B cell (primary cell): ENCODE measurements at regions not wholly inside any gene's neighbourhood (a gene's known extent, or its start where the extent isn't known, plus 50 kb on each side); places are given as distances from the start of the nearest gene placed in this dataset.

Experiments used
- ATAC-seq: fragments of 200-7000 bp; cut with Tn5 transposase; one replicate; pipeline ENCODE4 v1.10.0; 2021; ENCODE audit warnings: low read depth, mild to moderate bottlenecking, moderate number of reproducible peaks, moderate library complexity
- CTCF ChIA-PET: fragments of 350-600 bp; sonication (Branson Sonifier 250); formaldehyde crosslinking; loops from one replicate; lab custom pipeline; 2021; ENCODE audit warnings: antibody characterized with exemption, inconsistent platforms; lab: Charles Lee
- POLR2A ChIA-PET: fragments of 350-600 bp; sonication (Branson Sonifier 250); formaldehyde crosslinking; loops from one replicate; lab custom pipeline; 2021; ENCODE audit warnings: antibody characterized with exemption; lab: Charles Lee
- DNase-seq: peaks from one replicate; pipeline ENCODE4 v3.0.0; 2013
- H2AFZ ChIP-seq: 2 replicates; pipeline ENCODE4 v1.6.1; 2012; ENCODE audit warnings: mild to moderate bottlenecking, low read depth, low read length; ENCODE audit not compliant: insufficient read depth, poor library complexity, severe bottlenecking
- H3K27ac ChIP-seq, 2 donors: 1 replicate in 1 of 2; 2 replicates in 1 of 2; pipeline ENCODE4 v1.5.1; 2012 to 2013; ENCODE audit warnings: low read length in 2 of 2, mild to moderate bottlenecking in 2 of 2, moderate library complexity in 1 of 2
- H3K27me3 ChIP-seq, 4 experiments: fragments of 200-600 bp in 1 of 4; sonication (generic) in 1 of 4; replicated peaks in 1 of 4; 1 replicate in 2 of 4; 2 replicates in 2 of 4; pipeline versions ENCODE4 v1.6.1 to v1.7.0; 2013 to 2016; ENCODE audit warnings: low read length in 3 of 4, mild to moderate bottlenecking in 2 of 4, mixed read lengths in 1 of 4, moderate library complexity in 1 of 4; ENCODE audit not compliant: insufficient read depth in 4 of 4, control insufficient read depth in 3 of 4; ENCODE audit errors: control extremely low read depth in 1 of 4
- H3K36me3 ChIP-seq, 2 experiments: replicated peaks in 1 of 2; 1 replicate in 1 of 2; 2 replicates in 1 of 2; pipeline versions ENCODE4 v1.6.1 to v1.7.1; 2013; ENCODE audit warnings: low read length in 1 of 2; ENCODE audit not compliant: insufficient read depth in 2 of 2, control insufficient read depth in 1 of 2; ENCODE audit errors: control extremely low read depth in 1 of 2, extremely low read depth in 1 of 2
- H3K4me1 ChIP-seq, 2 donors: fragments of 200-600 bp in 1 of 2; sonication (generic) in 1 of 2; 1 replicate in 1 of 2; 2 replicates in 1 of 2; pipeline versions ENCODE4 v1.5.1 to v1.6.1; 2013 to 2017; ENCODE audit warnings: low read length in 2 of 2; ENCODE audit not compliant: control insufficient read depth in 2 of 2, insufficient read depth in 2 of 2
- H3K4me2 ChIP-seq: replicated peaks from 2 replicates; pipeline ENCODE3; 2012; ENCODE audit warnings: mild to moderate bottlenecking, low read depth, low read length; ENCODE audit not compliant: poor library complexity, severe bottlenecking
- H3K4me3 ChIP-seq, 5 experiments: fragments of 200-600 bp in 1 of 5; sonication (generic) in 1 of 5; 1 replicate in 3 of 5; 2 replicates in 2 of 5; pipeline versions ENCODE4 v1.5.1 to v1.7.0; 2011 to 2016; ENCODE audit warnings: low read length in 4 of 5, mild to moderate bottlenecking in 4 of 5, low read depth in 2 of 5, control low read depth in 1 of 5, moderate library complexity in 1 of 5; ENCODE audit not compliant: insufficient read depth in 1 of 5; ENCODE audit errors: control extremely low read depth in 1 of 5, extremely low read depth in 1 of 5
- H3K79me2 ChIP-seq: fragments of 200-600 bp; sonication (generic); one replicate; pipeline ENCODE4 v1.6.0; 2016; ENCODE audit warnings: low read length; ENCODE audit not compliant: control insufficient read depth, insufficient read depth
- H3K9ac ChIP-seq: fragments of 200-600 bp; sonication (generic); 2 replicates; pipeline ENCODE4 v1.6.1; 2017; ENCODE audit warnings: mild to moderate bottlenecking, low read length, moderate library complexity
- H3K9me3 ChIP-seq, 3 donors: one replicate each; pipeline versions ENCODE4 v1.6.1 to v1.7.1; 2013; ENCODE audit warnings: low read length in 2 of 3; ENCODE audit not compliant: control insufficient read depth in 2 of 3, insufficient read depth in 1 of 3; ENCODE audit errors: control extremely low read depth in 1 of 3
- H4K20me1 ChIP-seq: 2 replicates; pipeline ENCODE4 v1.6.0; 2012; ENCODE audit warnings: mild to moderate bottlenecking, low read length; ENCODE audit not compliant: insufficient read depth, control insufficient read depth, poor library complexity, severe bottlenecking
- H3K27ac Mint-ChIP-seq: one replicate; pipeline ENCODE4 v1.8.0; 2021; ENCODE audit warnings: mixed read lengths
- H3K27me3 Mint-ChIP-seq: one replicate; pipeline ENCODE4 v1.8.0; 2021; ENCODE audit warnings: mixed read lengths
- H3K4me1 Mint-ChIP-seq: one replicate; pipeline ENCODE4 v1.8.0; 2021; ENCODE audit warnings: mixed read lengths
- H3K4me3 Mint-ChIP-seq: one replicate; pipeline ENCODE4 v1.8.0; 2021; ENCODE audit warnings: mixed read lengths
- H3K9me3 Mint-ChIP-seq: one replicate; pipeline ENCODE4 v1.8.0; 2022; ENCODE audit warnings: mixed read lengths; ENCODE audit not compliant: insufficient read depth
- CTCF ChIP-seq: fragments of 200-600 bp; IDR thresholded peaks from one replicate; pipeline ENCODE4 v1.8.0; 2022; ENCODE audit warnings: antibody characterized with exemption, mild to moderate bottlenecking
- EZH2 ChIP-seq: IDR thresholded peaks from 2 replicates; pipeline ENCODE4 v1.6.1; 2012; ENCODE audit warnings: borderline replicate concordance, low read depth, mild to moderate bottlenecking, moderate library complexity, low read length; ENCODE audit not compliant: insufficient read depth, poor library complexity, severe bottlenecking
- WGBS: methylation state at CpG from one replicate; pipeline ENCODE4 v1.1.5; 2013; ENCODE audit warnings: missing lambda C conversion rate; ENCODE audit not compliant: insufficient coverage; 5-methylcytosine and 5-hydroxymethylcytosine counted together
- intact Hi-C: fragments of 100-400 bp; cut with micrococcal nuclease; formaldehyde crosslinking; loops from one replicate; pipeline ENCODE4 v1.10.0; 2022

- CTCF ChIA-PET = no interaction called here
- no peak overlapping the region for H3K4me3 ChIP-seq
- no peak for DNase-seq
- H2AFZ ChIP-seq = no peak overlapping the region
- no peaks in the 10 kb centered on the region for H3K4me1 Mint-ChIP-seq
- no peak overlapping the region for H3K4me2 ChIP-seq
- H3K9me3 ChIP-seq = peaks cover 0 to 3% (median 0%) of the 10 kb centered on the region in 3 donors
- no peaks in the 10 kb centered on the region for H3K27me3 Mint-ChIP-seq
- H3K36me3 ChIP-seq = no peaks in the 10 kb centered on the region
- 80% methylated on average over 1 of the region's 2 CpGs for WGBS
- intact Hi-C loops = no loop called here
- no peak overlapping the region for H3K4me3 Mint-ChIP-seq
- peaks cover 10% of the 10 kb centered on the region for H3K9me3 Mint-ChIP-seq
- no peak overlapping the region for H3K27ac ChIP-seq
- H3K79me2 ChIP-seq = no peaks in the 10 kb centered on the region
- no peak for ATAC-seq
- H3K4me1 ChIP-seq = no peaks in the 10 kb centered on the region
- no peaks in the 10 kb centered on the region for H4K20me1 ChIP-seq
- POLR2A ChIA-PET = no interaction called here
- no peak overlapping the region for H3K27ac Mint-ChIP-seq
- H3K9ac ChIP-seq = no peak overlapping the region
- no peak for TF ChIP-seq CTCF
- TF ChIP-seq EZH2 = no peak
- H3K27me3 ChIP-seq = no peaks in the 10 kb centered on the region
Measured at GRCh38 chr4:34464196-34464595, 1780.1 kb downstream of the ARAP2 start.

DNA sequence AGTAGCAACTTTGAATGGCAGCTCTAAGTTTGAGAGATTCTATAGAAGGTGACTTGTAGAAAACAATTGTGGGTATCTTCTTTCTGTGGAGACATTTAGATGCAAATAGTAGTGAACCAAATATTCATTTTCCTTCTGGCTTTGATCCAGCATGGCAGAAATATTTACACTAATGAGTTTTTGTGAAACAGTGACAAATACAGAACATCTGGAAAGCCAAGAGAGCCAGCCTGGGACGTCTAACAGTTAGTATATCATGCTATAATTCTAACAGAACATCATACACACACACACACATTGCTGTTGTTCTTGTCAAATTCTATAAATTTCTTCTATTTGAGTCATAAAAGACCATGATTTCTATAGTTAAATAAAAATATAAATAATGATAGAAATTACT is 1777.9 kb downstream of the ARAP2 start:
- no peak overlapping the region for H3K4me2 ChIP-seq
- no peak overlapping the region for H3K27ac Mint-ChIP-seq
- no peak overlapping the region for H3K9ac ChIP-seq
- TF ChIP-seq EZH2 = no peak
- TF ChIP-seq CTCF = no peak
- no peaks in the 10 kb centered on the region for H3K27me3 ChIP-seq
- H3K4me3 Mint-ChIP-seq = no peak overlapping the region
- POLR2A ChIA-PET = no interaction called here
- intact Hi-C loops = no loop called here
- H3K27ac ChIP-seq = no peak overlapping the region
- H3K9me3 ChIP-seq = peaks cover 0 to 3% (median 0%) of the 10 kb centered on the region in 3 donors
- no peak overlapping the region for H3K4me3 ChIP-seq
- ATAC-seq (no peak), DNase-seq (no peak)
- no peaks in the 10 kb centered on the region for H3K4me1 ChIP-seq
- no peaks in the 10 kb centered on the region for H3K79me2 ChIP-seq
- H3K36me3 ChIP-seq = no peaks in the 10 kb centered on the region
- no peak overlapping the region for H2AFZ ChIP-seq
- no peaks in the 10 kb centered on the region for H3K27me3 Mint-ChIP-seq
- no peaks in the 10 kb centered on the region for H3K4me1 Mint-ChIP-seq
- no peaks in the 10 kb centered on the region for H4K20me1 ChIP-seq
- CTCF ChIA-PET = no interaction called here
- H3K9me3 Mint-ChIP-seq = peaks cover 10% of the 10 kb centered on the region
- WGBS = no CpG with 5 or more reads among the region's 1 CpG
